HG02610 (cell line): ENCODE measurements at regions not wholly inside any gene's neighbourhood (a gene's known extent, or its start where the extent isn't known, plus 50 kb on each side); places are given as distances from the start of the nearest gene placed in this dataset.

Source experiments
- ATAC-seq: cut with Tn5 transposase; IDR thresholded peaks from one replicate; pipeline ENCODE4 v1.9.1; 2021; ENCODE audit warnings: mild to moderate bottlenecking, moderate library complexity; ENCODE audit not compliant: unreplicated experiment

GRCh38 chr11:128330203-128330602 lies 257.2 kb downstream of the ETS1 start:
- no peak for ATAC-seq

GRCh38 chr11:128328955-128329551 lies 258.3 kb downstream of the ETS1 start:
- ATAC-seq, result no peak

DNA sequence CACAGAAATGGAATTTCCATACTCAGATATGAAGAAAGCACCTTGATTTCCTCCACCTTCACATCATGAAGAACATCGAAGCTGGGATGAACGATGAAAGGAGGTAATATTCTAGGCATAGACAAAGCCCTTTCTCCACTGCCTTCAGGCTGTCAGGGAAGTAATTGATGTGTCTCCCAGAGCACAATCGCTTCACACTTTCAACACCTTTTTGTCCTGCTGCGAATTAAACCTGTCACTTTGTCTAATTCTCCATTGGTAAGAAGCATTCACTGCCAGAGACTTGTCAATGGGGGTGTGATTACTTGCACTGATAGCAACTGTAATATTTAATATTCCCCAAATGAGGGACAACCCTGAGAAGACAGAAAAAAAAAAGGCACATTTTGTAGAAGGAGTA lies 260.1 kb downstream of the ETS1 start:
- ATAC-seq, result no peak

DNA sequence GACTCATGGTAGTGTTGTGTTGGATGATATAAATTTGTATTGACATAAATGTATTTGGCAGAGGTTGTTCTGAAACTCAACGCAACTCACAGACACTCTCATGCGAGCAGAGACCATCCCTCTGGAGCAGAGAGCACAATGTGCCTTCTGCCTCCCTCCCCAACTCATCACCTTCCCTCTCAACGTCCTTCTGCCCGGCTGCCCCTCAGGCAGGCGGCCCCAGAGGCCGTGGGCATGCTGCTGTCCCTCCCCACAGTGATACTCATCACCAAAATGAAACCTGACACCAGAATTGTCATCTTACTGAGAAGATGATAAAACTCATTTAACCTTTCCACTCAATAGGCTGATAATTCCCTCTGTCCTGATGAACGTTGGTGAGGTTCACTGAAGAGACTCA lies 260.6 kb downstream of the ETS1 start:
- ATAC-seq, result no peak

DNA sequence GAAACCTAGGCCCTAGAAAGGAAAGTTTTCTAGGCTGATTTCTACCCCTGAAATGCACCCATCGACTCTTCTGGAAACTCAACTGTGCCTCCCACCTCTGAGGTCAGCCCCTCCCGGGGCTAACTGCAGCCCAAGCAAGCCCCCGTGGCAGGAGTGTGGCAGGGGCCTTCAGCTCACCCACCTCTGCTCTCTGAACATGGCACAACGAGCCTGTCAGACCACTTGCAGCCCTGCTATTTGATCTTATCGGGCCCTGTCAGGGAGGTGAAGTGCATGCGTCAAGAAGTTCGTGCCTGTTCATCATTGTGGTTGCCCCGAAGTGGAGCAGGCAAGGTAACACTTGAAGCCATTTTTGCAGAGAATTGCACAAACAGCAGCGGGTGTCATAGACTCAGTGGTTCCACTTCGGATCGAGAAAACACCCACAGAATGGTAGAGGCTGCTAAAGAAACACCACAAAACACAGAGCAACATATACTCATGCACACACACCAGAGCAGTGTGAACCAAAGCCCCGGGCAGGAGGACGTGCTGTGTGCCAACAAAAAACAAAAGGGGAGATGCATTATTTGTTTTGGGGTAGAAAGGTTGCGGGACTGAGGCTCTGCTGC lies 262.7 kb downstream of the ETS1 start:
- ATAC-seq, result no peak

- ATAC-seq, result no peak
Measured at GRCh38 chr11:128324051-128324481, 263.3 kb downstream of the ETS1 start.

- no peak for ATAC-seq
Measured at GRCh38 chr11:128323381-128323780, 264.0 kb downstream of the ETS1 start.

- peak; percentile 97 for ATAC-seq
Measured at GRCh38 chr11:128318856-128319474, 268.4 kb downstream of the ETS1 start.

- ATAC-seq, result no peak
Measured at GRCh38 chr11:128316541-128317227, 270.7 kb downstream of the ETS1 start.

DNA sequence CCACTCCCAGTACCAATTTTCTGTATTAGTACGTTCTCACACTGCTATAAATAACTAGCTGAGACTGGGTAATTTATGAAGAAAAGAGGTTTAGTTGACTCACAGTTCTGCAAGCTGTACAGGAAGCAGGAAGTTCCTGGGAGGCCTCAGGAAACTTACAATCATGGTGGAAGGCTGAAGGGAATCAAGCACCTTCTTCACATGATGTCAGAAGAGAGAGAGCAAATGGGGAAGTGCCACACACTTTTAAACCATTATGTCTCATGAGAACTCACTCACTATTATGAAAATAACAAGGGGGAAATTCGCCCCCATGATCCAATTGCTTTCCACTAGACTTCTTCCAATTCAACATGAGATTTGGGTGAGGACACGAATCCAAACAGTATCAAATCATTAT lies 271.4 kb downstream of the ETS1 start:
- ATAC-seq, result no peak

- ATAC-seq, result no peak
Measured at GRCh38 chr11:128313931-128314330, 273.4 kb downstream of the ETS1 start.

- ATAC-seq, result peak; percentile 83
Measured at GRCh38 chr11:128311742-128312719, 275.3 kb downstream of the ETS1 start.

DNA sequence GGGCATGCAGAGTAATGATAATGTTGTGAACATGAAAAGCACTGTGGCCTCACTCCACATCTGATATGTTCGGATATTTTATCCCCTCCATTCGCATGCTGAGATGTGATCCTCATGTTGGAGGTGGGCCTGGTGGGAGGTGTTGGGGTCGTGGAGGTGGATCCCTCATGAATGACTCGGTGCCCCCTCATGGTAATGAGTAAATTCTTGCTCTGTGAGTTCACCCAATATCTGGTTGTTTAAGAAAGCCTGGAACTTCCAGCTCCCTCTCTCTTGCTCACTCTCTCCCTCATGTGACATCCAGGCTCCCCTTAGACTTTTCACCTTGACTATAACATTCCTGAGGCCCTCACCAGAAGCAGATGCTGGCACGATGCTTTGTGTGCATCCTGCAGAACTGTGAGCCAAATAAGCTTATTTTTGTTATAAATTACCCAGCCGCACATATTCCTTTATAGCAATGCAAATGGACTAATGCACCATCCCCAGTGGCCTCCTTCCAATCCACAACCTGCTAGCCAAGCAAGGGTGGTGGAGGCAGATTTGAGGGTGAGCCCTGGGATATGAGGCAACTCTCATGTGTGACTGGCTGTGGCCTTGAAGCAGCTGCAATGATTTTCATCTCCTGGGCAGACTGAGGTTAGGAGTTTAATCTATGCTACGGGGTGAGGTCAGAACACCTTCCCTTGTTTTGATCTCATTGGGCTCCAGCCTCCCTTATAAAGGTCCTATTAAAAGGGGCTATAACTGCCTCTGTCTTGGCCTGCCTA lies 276.5 kb downstream of the ETS1 start:
- no peak for ATAC-seq

DNA sequence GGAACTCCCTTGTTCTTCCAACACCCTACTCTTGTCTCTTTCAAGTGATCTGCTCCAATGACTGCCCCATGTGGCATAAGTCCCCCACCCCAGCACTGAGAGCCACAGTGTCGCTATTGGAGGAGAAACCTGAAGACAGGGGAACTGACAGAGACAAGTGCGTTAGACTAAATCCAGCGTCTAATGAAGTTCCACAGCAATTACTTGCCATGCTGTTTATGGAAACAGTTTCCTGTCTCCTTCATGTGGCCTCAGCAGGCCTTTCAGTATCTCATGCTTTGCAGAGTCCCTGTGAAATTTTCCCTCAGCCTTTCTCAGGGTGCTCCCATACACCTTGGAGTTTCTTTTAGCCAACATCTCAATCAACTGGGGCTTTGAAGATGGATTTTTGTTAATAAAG lies 277.4 kb downstream of the ETS1 start:
- no peak for ATAC-seq

DNA sequence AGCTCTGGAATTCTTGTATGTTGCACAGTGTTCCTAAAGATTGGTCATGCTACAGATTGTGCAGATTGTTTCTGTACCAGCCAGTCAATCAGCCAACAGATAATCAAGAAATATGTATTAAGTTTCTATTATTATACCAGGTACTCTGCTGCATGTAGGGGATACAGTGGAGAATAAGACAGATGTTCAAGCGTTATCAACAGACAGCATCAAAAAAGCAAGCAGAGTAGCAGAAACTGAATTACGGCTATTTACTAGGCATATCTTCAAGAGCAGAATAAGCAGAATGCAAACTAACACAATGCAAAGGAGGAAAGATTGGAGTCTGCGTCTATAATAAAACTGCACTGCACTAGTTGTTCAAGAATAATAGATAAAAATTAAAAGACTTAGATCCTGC lies 278.6 kb downstream of the ETS1 start:
- ATAC-seq, result no peak

GRCh38 chr11:128305588-128305987 lies 281.8 kb downstream of the ETS1 start:
- no peak for ATAC-seq

DNA sequence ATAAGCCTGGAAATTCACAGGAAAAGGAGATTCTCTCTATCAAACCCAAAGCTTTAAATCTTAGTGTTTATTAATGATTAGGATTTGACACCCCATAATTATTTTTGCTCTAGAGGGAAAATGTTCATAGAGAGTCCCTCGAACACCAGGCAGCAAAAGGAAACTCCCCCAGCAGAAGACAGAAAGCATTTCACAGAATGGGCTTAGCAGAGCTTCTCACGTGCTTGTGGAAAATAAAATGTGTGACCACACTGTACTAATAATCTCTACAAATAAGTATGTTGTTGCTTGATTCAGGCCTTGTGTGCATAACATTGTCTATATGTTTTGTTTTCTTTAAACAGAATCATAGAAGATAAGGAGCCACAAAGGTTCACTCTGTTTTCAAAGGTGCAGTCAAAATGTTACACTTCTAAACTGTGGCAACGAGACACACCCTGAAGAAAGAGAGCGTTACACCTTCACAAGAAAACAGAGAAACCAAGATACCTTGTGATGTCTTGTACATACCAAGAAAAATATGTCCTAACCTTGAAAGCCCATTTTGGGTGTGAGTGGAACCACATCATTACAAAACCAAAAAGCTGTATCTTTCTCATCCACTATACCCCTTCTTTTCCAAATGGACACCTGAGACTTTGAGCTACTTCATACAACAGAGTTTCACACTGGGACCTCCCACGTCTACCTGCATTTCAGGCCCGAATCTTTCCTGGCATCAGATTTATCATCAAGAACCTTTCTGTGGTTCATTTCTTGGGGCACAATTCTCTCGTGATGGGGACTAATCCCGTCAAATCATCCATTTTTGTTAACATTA lies 282.5 kb downstream of the ETS1 start:
- no peak for ATAC-seq

- no peak for ATAC-seq
Measured at GRCh38 chr11:128304116-128304515, 283.2 kb downstream of the ETS1 start.

DNA sequence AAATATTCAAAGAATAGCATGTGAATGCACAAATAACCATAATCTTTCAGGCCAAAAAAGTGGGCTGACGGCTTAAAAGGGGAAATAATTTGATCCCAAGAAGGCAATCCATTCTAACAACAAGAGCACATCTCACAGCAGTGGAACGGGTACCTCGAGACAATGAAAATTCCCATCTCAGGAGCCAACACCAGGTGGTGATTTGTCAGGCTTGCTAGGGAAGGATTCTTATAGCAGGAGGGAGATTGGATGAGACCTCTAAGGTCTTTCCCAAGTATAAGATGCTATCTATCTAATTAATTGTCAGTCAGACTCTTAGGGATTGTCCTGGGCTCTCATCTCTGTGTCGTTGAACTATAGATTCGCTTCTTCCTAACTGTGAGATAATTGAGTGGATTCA lies 284.0 kb downstream of the ETS1 start:
- ATAC-seq, result no peak
